ENCODE measurements at regions not wholly inside any gene's neighbourhood (a gene's known extent, or its start where the extent isn't known, plus 50 kb on each side); places are given as distances from the start of the nearest gene placed in this dataset.
A peak's percentile ranks its signal among the peaks of the same experiment; 100 is the strongest.

- Histone ChIP-seq H3K27ac (replicated peaks) (no peak overlapping the region), H3K27me3 (ENCODE audit: insufficient read depth, poor library complexity, severe bottlenecking) (no peaks in the 10 kb centered on the region), H3K4me3 (replicated peaks; ENCODE audit: insufficient read depth, low read length) (no peak overlapping the region)
- TF ChIP-seq GABPA (IDR thresholded peaks at IDR 0.05; ENCODE audit: low read depth) (no peak), CTCF (IDR thresholded peaks at IDR 0.05; ENCODE audit: insufficient read depth, low read length) (no peak), SPI1 (IDR thresholded peaks at IDR 0.05; ENCODE audit: borderline replicate concordance, low read depth) (no peak)
- DNase-seq (ENCODE audit: low read depth in 1 of 2, low spot score in 1 of 2): no peak
These were observed 51.2 kb upstream of the RNF144B start for GRCh38 chr6:18335948-18336347.

- TF ChIP-seq CTCF (IDR thresholded peaks at IDR 0.05; ENCODE audit: insufficient read depth, low read length): no peak
- no peak for TF ChIP-seq POLR2AphosphoS5 (IDR thresholded peaks at IDR 0.05; ENCODE audit: low read depth)
- TF ChIP-seq REST (IDR thresholded peaks at IDR 0.05; ENCODE audit: insufficient replicate concordance, low read depth): no peak
- no peak for TF ChIP-seq SPI1 (IDR thresholded peaks at IDR 0.05; ENCODE audit: borderline replicate concordance, low read depth)
- no peak for TF ChIP-seq GABPA (IDR thresholded peaks at IDR 0.05; ENCODE audit: low read depth)
- Histone ChIP-seq H3K4me3 (replicated peaks; ENCODE audit: insufficient read depth, low read length) (no peak overlapping the region), H3K27ac (replicated peaks) (no peak overlapping the region), H3K27me3 (ENCODE audit: insufficient read depth, poor library complexity, severe bottlenecking) (no peaks in the 10 kb centered on the region)
- no peak for DNase-seq (ENCODE audit: low read depth in 1 of 2, low spot score in 1 of 2)
These were observed 52.9 kb upstream of the RNF144B start for GRCh38 chr6:18334251-18334650.

- peak in 1 of 2 experiments; percentile 47 for DNase-seq (ENCODE audit: low read depth in 1 of 2, low spot score in 1 of 2)
- H3K27ac ChIP-seq (replicated peaks): peak overlapping the region; percentile 59
- no peaks in the 10 kb centered on the region for H3K27me3 ChIP-seq (ENCODE audit: insufficient read depth, poor library complexity, severe bottlenecking)
- TF ChIP-seq REST (IDR thresholded peaks at IDR 0.05; ENCODE audit: insufficient replicate concordance, low read depth) (no peak), POLR2AphosphoS5 (IDR thresholded peaks at IDR 0.05; ENCODE audit: low read depth) (no peak), CTCF (IDR thresholded peaks at IDR 0.05; ENCODE audit: insufficient read depth, low read length) (no peak), SPI1 (IDR thresholded peaks at IDR 0.05; ENCODE audit: borderline replicate concordance, low read depth) (no peak), GABPA (IDR thresholded peaks at IDR 0.05; ENCODE audit: low read depth) (no peak)
- no peak overlapping the region for H3K4me3 ChIP-seq (replicated peaks; ENCODE audit: insufficient read depth, low read length)
These were observed 56.5 kb upstream of the RNF144B start for GRCh38 chr6:18330548-18331081.

- TF ChIP-seq SPI1 (IDR thresholded peaks at IDR 0.05; ENCODE audit: borderline replicate concordance, low read depth) (no peak), REST (IDR thresholded peaks at IDR 0.05; ENCODE audit: insufficient replicate concordance, low read depth) (no peak), GABPA (IDR thresholded peaks at IDR 0.05; ENCODE audit: low read depth) (no peak), POLR2AphosphoS5 (IDR thresholded peaks at IDR 0.05; ENCODE audit: low read depth) (no peak)
- no peak overlapping the region for H3K4me3 ChIP-seq (replicated peaks; ENCODE audit: insufficient read depth, low read length)
- DNase-seq (ENCODE audit: low read depth in 1 of 2, low spot score in 1 of 2): no peak
- H3K27me3 ChIP-seq (ENCODE audit: insufficient read depth, poor library complexity, severe bottlenecking): no peaks in the 10 kb centered on the region
- peak overlapping the region; percentile 59 for H3K27ac ChIP-seq (replicated peaks)
These were observed 57.4 kb upstream of the RNF144B start for GRCh38 chr6:18329776-18330175.
